BJ (cell line): ENCODE measurements at regions not wholly inside any gene's neighbourhood (a gene's known extent, or its start where the extent isn't known, plus 50 kb on each side); places are given as distances from the start of the nearest gene placed in this dataset.

Experiments
- CTCF ChIA-PET: fragments of 350-600 bp; formaldehyde crosslinking; extraction: SDS; loops from one replicate; lab custom pipeline; 2021; ENCODE audit warnings: antibody characterized with exemption, inconsistent platforms; lab: Yijun Ruan, JAX
- POLR2A ChIA-PET: fragments of 300-600 bp; sonication (Branson Sonifier 250); formaldehyde crosslinking; extraction: SDS; loops from one replicate; lab custom pipeline; 2021; ENCODE audit warnings: antibody characterized with exemption; lab: Charles Lee
- DNase-seq: peaks from one replicate; pipeline ENCODE4 v3.0.0-alpha.2; 2011; ENCODE audit warnings: low read depth
- H3K27me3 ChIP-seq: 2 replicates; pipeline ENCODE4 v1.6.0; 2011; ENCODE audit warnings: low read length; ENCODE audit not compliant: control insufficient read depth, insufficient read depth
- H3K36me3 ChIP-seq: 2 replicates; pipeline ENCODE4 v1.5.1; 2011; ENCODE audit warnings: low read length; ENCODE audit not compliant: control insufficient read depth, insufficient read depth
- H3K4me3 ChIP-seq: 2 replicates; pipeline ENCODE4 v1.5.1; 2011; ENCODE audit warnings: low read depth, mild to moderate bottlenecking, control low read depth, low read length
- CTCF ChIP-seq: IDR thresholded peaks from 2 replicates; pipeline ENCODE4 v1.5.1; 2011; ENCODE audit warnings: low read depth, mild to moderate bottlenecking, control low read depth, inconsistent platforms, low read length, moderate library complexity; ENCODE audit not compliant: insufficient read depth

GRCh38 chr4:23237771-23238170 lies 545.0 kb downstream of the GBA3 start:
- Histone ChIP-seq H3K36me3 (no peaks in the 10 kb centered on the region), H3K27me3 (no peaks in the 10 kb centered on the region), H3K4me3 (no peak overlapping the region)
- DNase-seq, result no peak
- POLR2A ChIA-PET, result no interaction called here
- no peak for TF ChIP-seq CTCF
- CTCF ChIA-PET, result no interaction called here

GRCh38 chr4:23235628-23236390 lies 543.1 kb downstream of the GBA3 start:
- Histone ChIP-seq H3K36me3 (no peaks in the 10 kb centered on the region), H3K4me3 (no peak overlapping the region), H3K27me3 (no peaks in the 10 kb centered on the region)
- ChIA-PET POLR2A (no interaction called here), CTCF (interaction anchor here (0.8 kb wide), 1 partner anchor 54 kb away, joined by 3 read pairs; no protein-coding TSS in a partner anchor)
- TF ChIP-seq CTCF, result no peak
- no peak for DNase-seq

GRCh38 chr4:23234716-23235115 lies 542.0 kb downstream of the GBA3 start:
- ChIA-PET CTCF (no interaction called here), POLR2A (no interaction called here)
- TF ChIP-seq CTCF, result no peak
- DNase-seq, result no peak
- no peak overlapping the region for H3K4me3 ChIP-seq
- no peaks in the 10 kb centered on the region for H3K36me3 ChIP-seq
- H3K27me3 ChIP-seq, result no peaks in the 10 kb centered on the region

- TF ChIP-seq CTCF, result no peak
- no peak for DNase-seq
- Histone ChIP-seq H3K4me3 (no peak overlapping the region), H3K36me3 (no peaks in the 10 kb centered on the region), H3K27me3 (no peaks in the 10 kb centered on the region)
- ChIA-PET POLR2A (no interaction called here), CTCF (interaction anchor here (0.5 kb wide), 1 partner anchor 56 kb away, joined by 3 read pairs; no protein-coding TSS in a partner anchor)
Measured at GRCh38 chr4:23234018-23234417, 541.3 kb downstream of the GBA3 start.

- no peak for TF ChIP-seq CTCF
- H3K27me3 ChIP-seq, result no peaks in the 10 kb centered on the region
- H3K36me3 ChIP-seq, result no peaks in the 10 kb centered on the region
- ChIA-PET POLR2A (no interaction called here), CTCF (interaction anchor here (0.5 kb wide), 1 partner anchor 57 kb away, joined by 3 read pairs; no protein-coding TSS in a partner anchor)
- DNase-seq, result no peak
- no peak overlapping the region for H3K4me3 ChIP-seq
Measured at GRCh38 chr4:23233596-23233995, 540.9 kb downstream of the GBA3 start.
